ENCODE measurements at regions not wholly inside any gene's neighbourhood (a gene's known extent, or its start where the extent isn't known, plus 50 kb on each side); places are given as distances from the start of the nearest gene placed in this dataset.

GRCh38 chr13:110023729-110024644 is 237.6 kb upstream of the IRS2 start:
- Mint-ChIP-seq H3K36me3 (ENCODE audit: low read depth) (no peaks in the 10 kb centered on the region), H3K4me1 (no peaks in the 10 kb centered on the region), H3K4me3 (no peak overlapping the region), H3K27me3 (ENCODE audit: low read depth) (no peaks in the 10 kb centered on the region), H3K27ac (no peak overlapping the region), H3K9me3 (peaks cover 2% of the 10 kb centered on the region)
- no peak for TF ChIP-seq CTCF (IDR thresholded peaks at IDR 0.05; ENCODE audit: unreplicated experiment in 3 of 3)

DNA sequence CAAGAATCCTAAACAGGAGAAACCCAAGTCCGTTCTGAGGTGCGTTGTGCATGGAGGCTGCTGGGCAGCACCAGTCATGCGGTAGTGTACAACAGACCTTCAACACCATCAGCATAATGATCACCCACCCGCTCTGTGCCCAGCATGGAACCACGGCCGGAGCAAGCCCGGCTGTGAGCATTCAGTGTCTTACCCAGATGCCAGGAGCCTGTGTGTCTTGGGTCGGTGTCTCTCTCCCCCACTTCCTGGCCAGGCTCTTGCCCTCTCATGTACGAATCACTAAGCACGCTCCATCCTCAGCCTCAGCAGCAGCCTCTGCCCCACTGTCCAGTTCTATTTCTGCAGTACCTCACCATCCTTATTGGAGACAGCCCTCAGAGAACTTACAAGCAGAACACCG is 231.6 kb upstream of the IRS2 start:
- Mint-ChIP-seq H3K27ac (no peak overlapping the region), H3K4me1 (no peaks in the 10 kb centered on the region), H3K27me3 (ENCODE audit: low read depth) (peaks cover 3% of the 10 kb centered on the region), H3K4me3 (no peak overlapping the region), H3K36me3 (ENCODE audit: low read depth) (no peaks in the 10 kb centered on the region), H3K9me3 (peaks cover 3% of the 10 kb centered on the region)
- no peak for TF ChIP-seq CTCF (IDR thresholded peaks at IDR 0.05; ENCODE audit: unreplicated experiment in 3 of 3)

DNA sequence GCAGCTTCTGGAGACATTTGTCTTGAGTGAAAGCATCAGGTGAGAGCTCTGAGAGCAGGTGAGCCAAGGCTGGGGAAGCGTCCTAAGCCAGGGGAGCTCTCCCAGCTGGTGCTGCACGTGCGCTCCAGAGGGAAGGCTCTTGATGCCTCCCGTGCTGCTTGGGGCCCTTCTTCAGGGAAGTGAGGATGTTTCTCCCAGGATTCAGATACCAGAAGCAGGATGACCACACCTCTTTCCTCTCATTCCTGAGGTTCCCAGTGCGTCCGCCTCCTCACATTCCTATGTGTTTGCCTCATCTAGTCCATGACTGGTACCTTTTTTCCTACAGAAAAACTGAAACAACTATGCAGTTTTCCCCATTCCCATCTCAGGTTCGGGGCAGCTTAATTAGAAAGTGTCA is 231.0 kb upstream of the IRS2 start:
- H3K27me3 Mint-ChIP-seq (ENCODE audit: low read depth): peaks cover 3% of the 10 kb centered on the region
- no peak for TF ChIP-seq CTCF (IDR thresholded peaks at IDR 0.05; ENCODE audit: unreplicated experiment in 3 of 3)
- H3K36me3 Mint-ChIP-seq (ENCODE audit: low read depth): no peaks in the 10 kb centered on the region
- H3K4me3 Mint-ChIP-seq: no peak overlapping the region
- peaks cover 5% of the 10 kb centered on the region for H3K4me1 Mint-ChIP-seq
- H3K27ac Mint-ChIP-seq: peak overlapping the region in 1 of 3 experiments; percentile 19
- peaks cover 3% of the 10 kb centered on the region for H3K9me3 Mint-ChIP-seq

DNA sequence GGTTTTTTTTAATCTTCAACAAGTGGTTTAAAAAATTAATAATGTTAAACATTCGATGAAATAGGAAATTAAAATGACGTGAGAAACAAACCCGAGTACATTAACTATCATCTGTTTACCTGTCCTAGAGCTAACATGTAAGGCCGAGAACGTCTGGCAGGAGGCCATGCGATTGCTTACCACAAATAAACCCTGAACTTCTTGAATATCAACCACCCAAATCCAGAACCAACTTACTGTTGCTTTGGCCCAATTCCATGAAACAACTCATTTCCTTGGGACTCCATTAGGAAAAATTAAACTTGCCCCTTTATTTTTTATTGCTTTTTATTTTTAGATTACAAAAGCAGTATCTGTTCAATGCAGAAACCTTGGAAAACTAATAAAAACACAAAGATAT is 228.9 kb upstream of the IRS2 start:
- no peak overlapping the region for H3K27ac Mint-ChIP-seq
- peaks cover 3% of the 10 kb centered on the region for H3K9me3 Mint-ChIP-seq
- peaks cover 18% of the 10 kb centered on the region for H3K4me1 Mint-ChIP-seq
- H3K4me3 Mint-ChIP-seq: no peak overlapping the region
- TF ChIP-seq CTCF (IDR thresholded peaks at IDR 0.05; ENCODE audit: unreplicated experiment in 3 of 3): no peak
- no peaks in the 10 kb centered on the region for H3K36me3 Mint-ChIP-seq (ENCODE audit: low read depth)
- H3K27me3 Mint-ChIP-seq (ENCODE audit: low read depth): peaks cover 3% of the 10 kb centered on the region

DNA sequence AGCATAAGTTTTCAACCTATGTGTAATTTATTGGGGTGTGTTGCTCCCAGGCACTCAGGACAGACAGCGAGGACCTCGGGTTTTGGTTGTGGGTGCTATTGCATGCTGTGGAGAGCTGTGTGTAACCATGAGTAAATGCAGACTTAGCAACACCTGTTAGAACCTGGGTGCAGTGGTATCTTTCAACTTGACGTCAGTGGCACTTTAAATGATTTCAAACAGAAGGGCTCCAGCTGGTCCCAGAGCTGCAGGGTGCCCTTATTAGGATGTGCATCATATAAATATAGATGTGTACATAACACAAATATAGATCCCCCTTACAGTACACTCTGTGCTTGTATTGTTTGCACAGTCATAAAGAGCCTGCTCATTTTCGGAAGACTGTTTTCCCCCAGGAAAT is 228.3 kb upstream of the IRS2 start:
- Mint-ChIP-seq H3K9me3 (peaks cover 3% of the 10 kb centered on the region), H3K27me3 (ENCODE audit: low read depth) (peaks cover 3% of the 10 kb centered on the region), H3K27ac (no peak overlapping the region), H3K4me1 (peaks cover 18% of the 10 kb centered on the region), H3K36me3 (ENCODE audit: low read depth) (no peaks in the 10 kb centered on the region), H3K4me3 (no peak overlapping the region)
- no peak for TF ChIP-seq CTCF (IDR thresholded peaks at IDR 0.05; ENCODE audit: unreplicated experiment in 3 of 3)

All from nephron (organoid).